PC-3 (cell line): ENCODE measurements at regions not wholly inside any gene's neighbourhood (a gene's known extent, or its start where the extent isn't known, plus 50 kb on each side); places are given as distances from the start of the nearest gene placed in this dataset.

Experiments
- ATAC-seq: fragments of 200-7000 bp; cut with Tn5 transposase; 2 replicates; pipeline ENCODE4 v1.9.1; 2020; ENCODE audit warnings: mild to moderate bottlenecking, moderate library complexity
- BruUV-seq: library from RNA; stranded (reverse); fragments of 400-500 nt; replicated peaks from 2 replicates; lab custom pipeline; 2021; lab: Mats Ljungman, UMichigan
- CTCF ChIA-PET: fragments of 300-600 bp; sonication (Branson Sonifier 250); formaldehyde crosslinking; loops from one replicate; lab custom pipeline; 2022; ENCODE audit warnings: antibody characterized with exemption; lab: Charles Lee
- POLR2A ChIA-PET: fragments of 300-600 bp; sonication (Branson Sonifier 250); formaldehyde crosslinking; loops from one replicate; lab custom pipeline; 2022; ENCODE audit warnings: antibody characterized with exemption; ENCODE audit not compliant: unreplicated experiment; lab: Charles Lee
- DNase-seq: peaks from one replicate; pipeline ENCODE4 v3.0.0-alpha.2; 2015
- H2AFZ ChIP-seq: fragments of 300-600 bp; sonication (generic); 2 replicates; pipeline ENCODE4 v1.6.0; 2016; ENCODE audit warnings: antibody characterized with exemption, low read length
- H3F3A ChIP-seq: fragments of 300-600 bp; sonication (generic); one replicate; pipeline ENCODE4 v1.6.0; 2017; ENCODE audit warnings: antibody characterized with exemption, low read length, control low read depth, mild to moderate bottlenecking; ENCODE audit not compliant: unreplicated experiment
- H3K27ac ChIP-seq: fragments of 300-600 bp; sonication (generic); 2 replicates; pipeline ENCODE4 v1.5.1; 2016; ENCODE audit warnings: mild to moderate bottlenecking, low read length
- H3K27me3 ChIP-seq: fragments of 300-600 bp; sonication (generic); 2 replicates; pipeline ENCODE4 v1.6.1; 2016; ENCODE audit warnings: low read length, mixed read lengths
- H3K36me3 ChIP-seq: fragments of 300-600 bp; sonication (generic); 2 replicates; pipeline ENCODE4 v1.6.1; 2016; ENCODE audit warnings: low read depth, mixed run types, low read length, mixed read lengths
- H3K4me1 ChIP-seq: fragments of 300-600 bp; sonication (generic); 2 replicates; pipeline ENCODE4 v1.5.1; 2016; ENCODE audit warnings: low read length; ENCODE audit not compliant: insufficient read depth
- H3K4me2 ChIP-seq: fragments of 300-600 bp; sonication (generic); 2 replicates; pipeline ENCODE4 v1.6.0; 2016; ENCODE audit warnings: low read length
- H3K4me3 ChIP-seq: fragments of 300-600 bp; sonication (generic); 2 replicates; pipeline ENCODE4 v1.5.1; 2016; ENCODE audit warnings: mild to moderate bottlenecking, low read length, mixed read lengths
- H3K79me2 ChIP-seq: fragments of 300-600 bp; sonication (generic); 2 replicates; pipeline ENCODE4 v1.6.1; 2017; ENCODE audit warnings: low read length, mixed read lengths
- H3K9ac ChIP-seq: fragments of 300-600 bp; sonication (generic); 2 replicates; pipeline ENCODE4 v1.6.0; 2016; ENCODE audit warnings: mild to moderate bottlenecking, low read length
- H3K9me2 ChIP-seq: fragments of 300-600 bp; sonication (generic); replicated peaks from 2 replicates; pipeline ENCODE4 v1.6.1; 2016; ENCODE audit warnings: mixed run types, low read length, mixed read lengths
- H3K9me3 ChIP-seq: fragments of 300-600 bp; sonication (generic); 2 replicates; pipeline ENCODE4 v1.6.1; 2016; ENCODE audit warnings: low read length, mixed read lengths
- H4K20me1 ChIP-seq: fragments of 300-600 bp; sonication (generic); 2 replicates; pipeline ENCODE4 v1.6.1; 2016; ENCODE audit warnings: low read length, mixed read lengths
- CTCF ChIP-seq: fragments of 300-600 bp; sonication (generic); conservative IDR thresholded peaks from 2 replicates; pipeline ENCODE4 v1.5.1; 2017; ENCODE audit warnings: antibody characterized with exemption, low read depth, mild to moderate bottlenecking, low read length
- EZH2 ChIP-seq: fragments of 300-600 bp; sonication (generic); IDR thresholded peaks from one replicate; pipeline ENCODE4 v1.6.1; 2017; ENCODE audit warnings: antibody characterized with exemption, mild to moderate bottlenecking, low read length; ENCODE audit not compliant: unreplicated experiment
- EZH2phosphoT487 ChIP-seq: fragments of 300-600 bp; sonication (generic); IDR thresholded peaks from 2 replicates; pipeline ENCODE4 v1.6.1; 2018; ENCODE audit warnings: mild to moderate bottlenecking, antibody characterized with exemption, low read length, borderline replicate concordance
- intact Hi-C: fragments of 100-400 bp; cut with micrococcal nuclease; formaldehyde crosslinking; loops from 2 replicates; pipeline ENCODE4 v1.9.0; 2023

GRCh38 chr16:89038811-89039735 is 54.6 kb upstream of the ACSF3 start:
- TF ChIP-seq EZH2 = no peak
- TF ChIP-seq CTCF = no peak
- TF ChIP-seq EZH2phosphoT487 = no peak
- CTCF ChIA-PET = no interaction called here
- Histone ChIP-seq H3K4me2 (no peak overlapping the region), H3K9ac (no peak overlapping the region), H3K27ac (no peak overlapping the region), H3K36me3 (no peaks in the 10 kb centered on the region), H3K4me3 (no peak overlapping the region), H3K9me3 (no peaks in the 10 kb centered on the region), H3K79me2 (no peaks in the 10 kb centered on the region), H3K9me2 (no peaks in the 10 kb centered on the region), H3F3A (no peaks in the 10 kb centered on the region), H4K20me1 (no peaks in the 10 kb centered on the region), H3K4me1 (no peaks in the 10 kb centered on the region), H2AFZ (no peak overlapping the region), H3K27me3 (0 out of 2 replicates have a peak, but pooled peaks cover 3% of the 10 kb centered on the region)
- intact Hi-C loops = no loop called here
- POLR2A ChIA-PET = no interaction called here
- ATAC-seq = no peak
- no peak for DNase-seq
- BruUV-seq = no TSS peak

- ATAC-seq (no peak), DNase-seq (no peak)
- H3K4me1 ChIP-seq = no peaks in the 10 kb centered on the region
- no peaks in the 10 kb centered on the region for H3K9me3 ChIP-seq
- H3K9ac ChIP-seq = no peak overlapping the region
- no peak overlapping the region for H3K4me2 ChIP-seq
- TF ChIP-seq EZH2 = no peak
- TF ChIP-seq CTCF = no peak
- no peak for TF ChIP-seq EZH2phosphoT487
- ChIA-PET POLR2A (no interaction called here), CTCF (no interaction called here)
- H3F3A ChIP-seq = no peaks in the 10 kb centered on the region
- H3K36me3 ChIP-seq = no peaks in the 10 kb centered on the region
- no peak overlapping the region for H3K27ac ChIP-seq
- 0 out of 2 replicates have a peak, but pooled peaks cover 3% of the 10 kb centered on the region for H3K27me3 ChIP-seq
- H2AFZ ChIP-seq = no peak overlapping the region
- H3K79me2 ChIP-seq = no peaks in the 10 kb centered on the region
- BruUV-seq = no TSS peak
- H3K9me2 ChIP-seq = no peaks in the 10 kb centered on the region
- no peaks in the 10 kb centered on the region for H4K20me1 ChIP-seq
- no peak overlapping the region for H3K4me3 ChIP-seq
- intact Hi-C loops = no loop called here
Observed at GRCh38 chr16:89039756-89040155, 53.9 kb upstream of the ACSF3 start.

GRCh38 chr16:89040391-89040790 is 53.3 kb upstream of the ACSF3 start:
- no peak for ATAC-seq
- TF ChIP-seq EZH2phosphoT487 (no peak), EZH2 (no peak), CTCF (no peak)
- CTCF ChIA-PET = no interaction called here
- POLR2A ChIA-PET = no interaction called here
- H3K27me3 ChIP-seq = 0 out of 2 replicates have a peak, but pooled peaks cover 2% of the 10 kb centered on the region
- intact Hi-C loops = no loop called here
- H3K27ac ChIP-seq = no peak overlapping the region
- H3K4me2 ChIP-seq = no peak overlapping the region
- BruUV-seq = no TSS peak
- no peaks in the 10 kb centered on the region for H4K20me1 ChIP-seq
- no peaks in the 10 kb centered on the region for H3K36me3 ChIP-seq
- H2AFZ ChIP-seq = no peak overlapping the region
- no peaks in the 10 kb centered on the region for H3K79me2 ChIP-seq
- H3K9ac ChIP-seq = no peak overlapping the region
- H3K4me1 ChIP-seq = no peaks in the 10 kb centered on the region
- H3K4me3 ChIP-seq = no peak overlapping the region
- H3K9me2 ChIP-seq = no peaks in the 10 kb centered on the region
- H3F3A ChIP-seq = no peaks in the 10 kb centered on the region
- DNase-seq = no peak
- H3K9me3 ChIP-seq = no peaks in the 10 kb centered on the region
